ENCODE measurements at regions not wholly inside any gene's neighbourhood (a gene's known extent, or its start where the extent isn't known, plus 50 kb on each side); places are given as distances from the start of the nearest gene placed in this dataset.
A peak's percentile ranks its signal among the peaks of the same experiment; 100 is the strongest.

DNA sequence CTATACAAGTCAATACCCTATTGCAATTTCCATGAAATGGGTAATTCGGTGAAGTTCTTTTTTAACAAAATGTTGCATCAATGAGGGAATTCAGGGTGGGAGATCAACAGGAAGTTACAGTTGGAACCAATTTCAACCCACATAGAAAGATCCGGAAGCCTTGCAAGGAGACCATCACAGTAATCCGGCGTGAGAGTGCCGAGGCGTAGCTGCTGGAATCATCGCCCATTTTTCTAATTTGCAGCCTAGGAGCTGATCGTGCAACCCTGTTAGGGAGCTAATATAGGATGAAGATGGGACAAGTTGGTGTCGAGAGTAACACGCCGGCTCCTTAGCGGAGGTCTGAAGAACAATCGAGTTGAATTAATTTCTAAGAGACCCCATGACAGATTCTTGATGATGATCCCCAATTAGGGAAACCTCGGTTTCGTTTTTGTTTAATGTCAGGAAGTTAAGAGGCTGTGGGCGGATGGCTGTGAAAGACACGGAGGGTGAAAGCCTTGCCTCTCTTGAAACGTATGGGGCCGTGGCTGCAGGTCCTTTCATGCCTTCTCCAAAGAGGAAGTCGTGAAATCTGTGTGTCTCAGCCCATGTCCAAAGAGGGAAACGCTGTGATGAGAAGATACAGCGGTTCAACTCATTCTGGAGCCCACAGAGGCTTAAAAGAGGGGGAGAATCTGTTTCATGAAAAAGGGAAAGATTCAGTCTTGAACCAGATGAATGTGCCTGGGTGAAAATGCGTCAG, 51.2 kb upstream of the CARD11 start:
- Histone ChIP-seq H3K9ac (ENCODE audit: low read depth in 1 of 2, low read length in 2 of 2) (no peak overlapping the region), H3K36me3 (ENCODE audit: control insufficient read depth in 2 of 2, insufficient read depth in 2 of 2, low read length in 2 of 2) (no peaks in the 10 kb centered on the region), H3K27me3 (ENCODE audit: control insufficient read depth in 2 of 2, insufficient read depth in 2 of 2, low read length in 2 of 2) (no peaks in the 10 kb centered on the region), H3K9me3 (ENCODE audit: control insufficient read depth in 2 of 2, low read length in 2 of 2) (no peaks in the 10 kb centered on the region), H3K4me3 (ENCODE audit: low read length in 2 of 2) (peak overlapping the region in 1 of 2 donors; percentile 9), H3K27ac (ENCODE audit: low read depth in 2 of 2, low read length in 2 of 2) (peak overlapping the region; percentile 2 to 54), H3K4me1 (ENCODE audit: control insufficient read depth in 2 of 2, insufficient read depth in 2 of 2, low read length in 2 of 2) (peaks cover 0 to 5% of the 10 kb centered on the region in 2 donors)

GRCh38 chr7:3097734-3098133, 54.1 kb upstream of the CARD11 start:
- Histone ChIP-seq H3K9ac (ENCODE audit: low read depth in 1 of 2, low read length in 2 of 2) (no peak overlapping the region), H3K9me3 (ENCODE audit: control insufficient read depth in 2 of 2, low read length in 2 of 2) (no peaks in the 10 kb centered on the region)

DNA sequence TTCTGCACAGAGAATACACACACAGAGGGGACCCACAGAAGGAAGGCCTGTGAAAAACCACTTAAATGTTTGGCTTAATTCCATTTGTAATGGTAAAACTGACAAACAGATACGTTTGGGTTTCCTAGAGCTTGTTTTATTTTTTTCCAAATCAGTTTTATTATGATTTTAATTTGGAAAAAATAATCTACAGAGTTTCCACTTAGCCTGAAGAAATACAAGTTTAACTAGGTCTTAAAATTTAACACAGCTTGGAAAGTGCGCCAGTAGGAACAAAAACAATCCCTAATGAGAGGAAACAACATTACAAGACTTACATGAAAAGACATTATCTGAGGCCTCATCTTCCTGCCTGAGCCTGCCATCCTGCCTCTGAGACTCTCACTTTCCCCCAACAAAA, 58.5 kb upstream of the CARD11 start:
- H3K27ac ChIP-seq (ENCODE audit: low read depth in 2 of 2, low read length in 2 of 2): no peak overlapping the region

More at GRCh38 chr7:3097734-3098133, 54.1 kb upstream of the CARD11 start:
- Histone ChIP-seq H3K4me3 (ENCODE audit: low read length in 2 of 2) (no peak overlapping the region), H3K27me3 (ENCODE audit: control insufficient read depth in 2 of 2, insufficient read depth in 2 of 2, low read length in 2 of 2) (no peaks in the 10 kb centered on the region), H3K4me1 (ENCODE audit: control insufficient read depth in 2 of 2, insufficient read depth in 2 of 2, low read length in 2 of 2) (peaks cover 0 to 2% of the 10 kb centered on the region in 2 donors), H3K36me3 (ENCODE audit: control insufficient read depth in 2 of 2, insufficient read depth in 2 of 2, low read length in 2 of 2) (no peaks in the 10 kb centered on the region), H3K27ac (ENCODE audit: low read depth in 2 of 2, low read length in 2 of 2) (no peak overlapping the region)

GRCh38 chr7:3103614-3104398, 60.1 kb upstream of the CARD11 start:
- Histone ChIP-seq H3K27ac (ENCODE audit: low read depth in 2 of 2, low read length in 2 of 2) (no peak overlapping the region), H3K9ac (ENCODE audit: low read depth in 1 of 2, low read length in 2 of 2) (no peak overlapping the region), H3K4me3 (ENCODE audit: low read length in 2 of 2) (no peak overlapping the region), H3K9me3 (ENCODE audit: control insufficient read depth in 2 of 2, low read length in 2 of 2) (no peaks in the 10 kb centered on the region), H3K27me3 (ENCODE audit: control insufficient read depth in 2 of 2, insufficient read depth in 2 of 2, low read length in 2 of 2) (peaks cover 0 to 2% of the 10 kb centered on the region in 2 donors), H3K36me3 (ENCODE audit: control insufficient read depth in 2 of 2, insufficient read depth in 2 of 2, low read length in 2 of 2) (no peaks in the 10 kb centered on the region), H3K4me1 (ENCODE audit: control insufficient read depth in 2 of 2, insufficient read depth in 2 of 2, low read length in 2 of 2) (no peaks in the 10 kb centered on the region)

More for the DNA sequence above, 58.5 kb upstream of the CARD11 start:
- Histone ChIP-seq H3K9me3 (ENCODE audit: control insufficient read depth in 2 of 2, low read length in 2 of 2) (no peaks in the 10 kb centered on the region), H3K4me3 (ENCODE audit: low read length in 2 of 2) (no peak overlapping the region), H3K27me3 (ENCODE audit: control insufficient read depth in 2 of 2, insufficient read depth in 2 of 2, low read length in 2 of 2) (no peaks in the 10 kb centered on the region), H3K4me1 (ENCODE audit: control insufficient read depth in 2 of 2, insufficient read depth in 2 of 2, low read length in 2 of 2) (no peaks in the 10 kb centered on the region), H3K36me3 (ENCODE audit: control insufficient read depth in 2 of 2, insufficient read depth in 2 of 2, low read length in 2 of 2) (no peaks in the 10 kb centered on the region), H3K9ac (ENCODE audit: low read depth in 1 of 2, low read length in 2 of 2) (no peak overlapping the region)

- H3K4me3 ChIP-seq (ENCODE audit: low read length in 2 of 2): no peak overlapping the region
- H3K9me3 ChIP-seq (ENCODE audit: control insufficient read depth in 2 of 2, low read length in 2 of 2): no peaks in the 10 kb centered on the region
- H3K27me3 ChIP-seq (ENCODE audit: control insufficient read depth in 2 of 2, insufficient read depth in 2 of 2, low read length in 2 of 2): peaks cover 0 to 6% of the 10 kb centered on the region in 2 donors
- no peak overlapping the region for H3K27ac ChIP-seq (ENCODE audit: low read depth in 2 of 2, low read length in 2 of 2)
- H3K36me3 ChIP-seq (ENCODE audit: control insufficient read depth in 2 of 2, insufficient read depth in 2 of 2, low read length in 2 of 2): no peaks in the 10 kb centered on the region
- H3K9ac ChIP-seq (ENCODE audit: low read depth in 1 of 2, low read length in 2 of 2): no peak overlapping the region
- no peaks in the 10 kb centered on the region for H3K4me1 ChIP-seq (ENCODE audit: control insufficient read depth in 2 of 2, insufficient read depth in 2 of 2, low read length in 2 of 2)
Observed at GRCh38 chr7:3105856-3106255, 62.2 kb upstream of the CARD11 start.

DNA sequence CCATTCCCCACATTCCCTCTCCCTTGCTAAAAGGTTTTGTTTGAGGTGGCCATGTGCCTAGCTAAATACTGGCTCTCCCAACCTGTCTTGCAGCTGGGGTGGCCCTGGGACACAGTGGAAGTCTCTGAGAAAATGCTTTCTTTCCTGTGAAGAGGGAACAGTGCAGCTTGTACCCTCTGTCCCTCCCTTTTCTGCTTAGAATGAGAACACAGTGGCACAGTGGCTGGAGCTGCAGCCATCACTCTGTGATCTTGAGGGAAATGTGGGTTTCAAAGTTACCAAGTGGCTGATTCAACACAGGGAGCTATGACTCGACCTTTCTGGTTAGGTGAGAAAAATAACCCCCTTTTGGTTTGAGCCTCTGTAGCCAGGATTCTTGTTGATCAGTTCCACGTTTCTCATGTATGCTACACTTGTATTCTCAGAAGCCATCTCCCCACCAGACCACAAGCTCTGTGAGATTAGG, 62.7 kb upstream of the CARD11 start:
- H3K27ac ChIP-seq (ENCODE audit: low read depth in 2 of 2, low read length in 2 of 2): no peak overlapping the region
- H3K36me3 ChIP-seq (ENCODE audit: control insufficient read depth in 2 of 2, insufficient read depth in 2 of 2, low read length in 2 of 2): no peaks in the 10 kb centered on the region
- no peaks in the 10 kb centered on the region for H3K4me1 ChIP-seq (ENCODE audit: control insufficient read depth in 2 of 2, insufficient read depth in 2 of 2, low read length in 2 of 2)
- no peaks in the 10 kb centered on the region for H3K9me3 ChIP-seq (ENCODE audit: control insufficient read depth in 2 of 2, low read length in 2 of 2)
- H3K27me3 ChIP-seq (ENCODE audit: control insufficient read depth in 2 of 2, insufficient read depth in 2 of 2, low read length in 2 of 2): peaks cover 0 to 6% of the 10 kb centered on the region in 2 donors
- H3K4me3 ChIP-seq (ENCODE audit: low read length in 2 of 2): no peak overlapping the region
- no peak overlapping the region for H3K9ac ChIP-seq (ENCODE audit: low read depth in 1 of 2, low read length in 2 of 2)

DNA sequence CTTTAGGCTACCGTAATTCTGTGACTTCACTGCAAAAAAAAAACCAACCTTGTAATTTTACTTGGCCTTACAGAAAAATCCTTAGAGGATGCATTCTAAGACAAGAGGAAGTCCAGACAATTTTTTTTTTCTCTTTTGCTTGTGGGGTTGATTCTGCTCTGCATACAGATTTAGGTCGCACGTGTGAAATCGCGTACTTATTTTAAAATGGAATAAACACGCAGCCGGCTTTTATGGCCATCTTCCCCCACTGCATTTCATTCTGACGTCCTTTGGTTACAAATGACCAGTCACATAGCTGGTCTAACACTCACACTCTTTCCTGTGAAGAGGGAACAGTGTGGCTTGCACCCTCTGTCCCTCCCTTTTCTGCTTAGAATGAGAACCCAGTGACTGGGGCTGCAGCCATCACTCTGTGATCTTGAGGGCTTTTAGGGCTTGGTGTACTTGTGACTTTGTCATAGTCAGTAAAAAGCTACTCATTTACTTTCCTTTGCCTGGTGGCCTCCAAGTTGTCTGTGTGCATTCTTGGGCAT, 63.6 kb upstream of the CARD11 start:
- no peaks in the 10 kb centered on the region for H3K9me3 ChIP-seq (ENCODE audit: control insufficient read depth in 2 of 2, low read length in 2 of 2)
- H3K4me1 ChIP-seq (ENCODE audit: control insufficient read depth in 2 of 2, insufficient read depth in 2 of 2, low read length in 2 of 2): no peaks in the 10 kb centered on the region
- H3K36me3 ChIP-seq (ENCODE audit: control insufficient read depth in 2 of 2, insufficient read depth in 2 of 2, low read length in 2 of 2): no peaks in the 10 kb centered on the region
- no peak overlapping the region for H3K27ac ChIP-seq (ENCODE audit: low read depth in 2 of 2, low read length in 2 of 2)
- H3K9ac ChIP-seq (ENCODE audit: low read depth in 1 of 2, low read length in 2 of 2): no peak overlapping the region
- no peak overlapping the region for H3K4me3 ChIP-seq (ENCODE audit: low read length in 2 of 2)
- H3K27me3 ChIP-seq (ENCODE audit: control insufficient read depth in 2 of 2, insufficient read depth in 2 of 2, low read length in 2 of 2): peaks cover 0 to 6% of the 10 kb centered on the region in 2 donors

GRCh38 chr7:3107889-3108570, 64.4 kb upstream of the CARD11 start:
- Histone ChIP-seq H3K4me1 (ENCODE audit: control insufficient read depth in 2 of 2, insufficient read depth in 2 of 2, low read length in 2 of 2) (no peaks in the 10 kb centered on the region), H3K27me3 (ENCODE audit: control insufficient read depth in 2 of 2, insufficient read depth in 2 of 2, low read length in 2 of 2) (peaks cover 0 to 6% of the 10 kb centered on the region in 2 donors), H3K9ac (ENCODE audit: low read depth in 1 of 2, low read length in 2 of 2) (no peak overlapping the region), H3K9me3 (ENCODE audit: control insufficient read depth in 2 of 2, low read length in 2 of 2) (no peaks in the 10 kb centered on the region), H3K4me3 (ENCODE audit: low read length in 2 of 2) (no peak overlapping the region), H3K36me3 (ENCODE audit: control insufficient read depth in 2 of 2, insufficient read depth in 2 of 2, low read length in 2 of 2) (no peaks in the 10 kb centered on the region), H3K27ac (ENCODE audit: low read depth in 2 of 2, low read length in 2 of 2) (no peak overlapping the region)

- Histone ChIP-seq H3K9me3 (ENCODE audit: control insufficient read depth in 2 of 2, low read length in 2 of 2) (no peaks in the 10 kb centered on the region), H3K36me3 (ENCODE audit: control insufficient read depth in 2 of 2, insufficient read depth in 2 of 2, low read length in 2 of 2) (no peaks in the 10 kb centered on the region), H3K27ac (ENCODE audit: low read depth in 2 of 2, low read length in 2 of 2) (no peak overlapping the region), H3K4me3 (ENCODE audit: low read length in 2 of 2) (no peak overlapping the region), H3K9ac (ENCODE audit: low read depth in 1 of 2, low read length in 2 of 2) (no peak overlapping the region), H3K4me1 (ENCODE audit: control insufficient read depth in 2 of 2, insufficient read depth in 2 of 2, low read length in 2 of 2) (no peaks in the 10 kb centered on the region), H3K27me3 (ENCODE audit: control insufficient read depth in 2 of 2, insufficient read depth in 2 of 2, low read length in 2 of 2) (peaks cover 0 to 6% of the 10 kb centered on the region in 2 donors)
Observed at GRCh38 chr7:3109311-3109915, 65.7 kb upstream of the CARD11 start.

Data from mucosa of rectum (tissue), 2 donors.